Loucy (cell line): ENCODE measurements at regions not wholly inside any gene's neighbourhood (a gene's known extent, or its start where the extent isn't known, plus 50 kb on each side); places are given as distances from the start of the nearest gene placed in this dataset.

Experiments used
- H2AFZ ChIP-seq: fragments of 200-600 bp; sonication (generic); 2 replicates; pipeline ENCODE4 v1.6.0; 2016; ENCODE audit warnings: antibody characterized with exemption, mild to moderate bottlenecking, low read length, moderate library complexity
- H3F3A ChIP-seq: fragments of 200-600 bp; 2 replicates; pipeline ENCODE4 v1.6.0; 2016; ENCODE audit warnings: antibody characterized with exemption, low read depth, mild to moderate bottlenecking
- H3K27me3 ChIP-seq: fragments of 200-600 bp; sonication (generic); 2 replicates; pipeline ENCODE4 v1.6.1; 2014; ENCODE audit warnings: low read length, mild to moderate bottlenecking; ENCODE audit not compliant: insufficient read depth, poor library complexity, severe bottlenecking
- H3K36me3 ChIP-seq: fragments of 200-600 bp; sonication (generic); 2 replicates; pipeline ENCODE4 v1.6.1; 2016; ENCODE audit warnings: low read length; ENCODE audit not compliant: insufficient read depth
- H3K4me1 ChIP-seq: fragments of 200-600 bp; sonication (generic); 2 replicates; pipeline ENCODE4 v1.5.1; 2014; ENCODE audit warnings: low read length, mild to moderate bottlenecking; ENCODE audit not compliant: insufficient read depth, poor library complexity, severe bottlenecking
- H3K4me2 ChIP-seq: fragments of 200-600 bp; sonication (generic); 2 replicates; pipeline ENCODE4 v1.6.0; 2014; ENCODE audit warnings: antibody characterized with exemption, low read length, low read depth, mild to moderate bottlenecking; ENCODE audit not compliant: poor library complexity, severe bottlenecking
- H3K4me3 ChIP-seq: fragments of 200-600 bp; sonication (generic); 2 replicates; pipeline ENCODE4 v1.5.1; 2014; ENCODE audit warnings: low read length, mild to moderate bottlenecking, mixed read lengths; ENCODE audit not compliant: poor library complexity, severe bottlenecking
- H3K79me2 ChIP-seq: fragments of 200-600 bp; sonication (generic); 2 replicates; pipeline ENCODE4 v1.6.1; 2014; ENCODE audit warnings: low read length; ENCODE audit not compliant: insufficient read depth
- H3K9ac ChIP-seq: fragments of 200-600 bp; sonication (generic); 2 replicates; pipeline ENCODE4 v1.6.0; 2014; ENCODE audit warnings: mild to moderate bottlenecking, low read depth, low read length, moderate library complexity; ENCODE audit not compliant: poor library complexity, severe bottlenecking
- H3K9me2 ChIP-seq: fragments of 200-600 bp; sonication (generic); replicated peaks from 2 replicates; pipeline ENCODE4 v1.6.1; 2016; ENCODE audit warnings: low read depth, low read length, mixed read lengths
- H3K9me3 ChIP-seq: fragments of 200-600 bp; sonication (generic); 2 replicates; pipeline ENCODE4 v1.6.1; 2014; ENCODE audit warnings: mild to moderate bottlenecking, antibody characterized with exemption, low read length, low read depth; ENCODE audit not compliant: insufficient read depth
- H4K20me1 ChIP-seq: fragments of 200-600 bp; sonication (generic); 2 replicates; pipeline ENCODE4 v1.6.0; 2014; ENCODE audit warnings: antibody characterized with exemption, low read length, mild to moderate bottlenecking; ENCODE audit not compliant: insufficient read depth, poor library complexity, severe bottlenecking
- CTCF ChIP-seq: fragments of 200-600 bp; sonication (generic); conservative IDR thresholded peaks from 2 replicates; pipeline ENCODE4 v1.5.1; 2014; ENCODE audit warnings: mild to moderate bottlenecking, antibody characterized with exemption, low read length
- EZH2phosphoT487 ChIP-seq: fragments of 200-600 bp; IDR thresholded peaks from 2 replicates; pipeline ENCODE4 v1.6.1; 2018; ENCODE audit warnings: antibody characterized with exemption, mild to moderate bottlenecking, moderate library complexity, borderline replicate concordance

- Histone ChIP-seq H3K9ac (no peak overlapping the region), H3K79me2 (no peaks in the 10 kb centered on the region), H3K27me3 (no peaks in the 10 kb centered on the region), H3K4me1 (no peaks in the 10 kb centered on the region), H3K9me3 (no peaks in the 10 kb centered on the region), H3K36me3 (no peaks in the 10 kb centered on the region), H2AFZ (no peak overlapping the region), H3K9me2 (no peaks in the 10 kb centered on the region), H3K4me2 (no peak overlapping the region), H4K20me1 (no peaks in the 10 kb centered on the region), H3F3A (no peaks in the 10 kb centered on the region), H3K4me3 (no peak overlapping the region)
- TF ChIP-seq EZH2phosphoT487 (no peak), CTCF (no peak)
Observed at GRCh38 chr9:91483189-91483691, 59.6 kb upstream of the NFIL3 start.

- Histone ChIP-seq H3K9ac (no peak overlapping the region), H3K9me3 (no peaks in the 10 kb centered on the region), H3K9me2 (no peaks in the 10 kb centered on the region), H3K79me2 (no peaks in the 10 kb centered on the region), H4K20me1 (no peaks in the 10 kb centered on the region), H3F3A (no peaks in the 10 kb centered on the region), H3K36me3 (no peaks in the 10 kb centered on the region), H3K4me2 (no peak overlapping the region), H3K27me3 (no peaks in the 10 kb centered on the region), H3K4me1 (no peaks in the 10 kb centered on the region), H3K4me3 (no peak overlapping the region), H2AFZ (no peak overlapping the region)
- TF ChIP-seq CTCF = no peak
- TF ChIP-seq EZH2phosphoT487 = no peak
Observed at GRCh38 chr9:91481972-91482371, 58.3 kb upstream of the NFIL3 start.

- H3K9ac ChIP-seq = no peak overlapping the region
- no peaks in the 10 kb centered on the region for H4K20me1 ChIP-seq
- H3F3A ChIP-seq = no peaks in the 10 kb centered on the region
- no peak overlapping the region for H3K4me3 ChIP-seq
- no peaks in the 10 kb centered on the region for H3K4me1 ChIP-seq
- H3K36me3 ChIP-seq = no peaks in the 10 kb centered on the region
- TF ChIP-seq EZH2phosphoT487 (no peak), CTCF (no peak)
- no peak overlapping the region for H3K4me2 ChIP-seq
- no peaks in the 10 kb centered on the region for H3K27me3 ChIP-seq
- no peaks in the 10 kb centered on the region for H3K79me2 ChIP-seq
- no peak overlapping the region for H2AFZ ChIP-seq
- no peaks in the 10 kb centered on the region for H3K9me3 ChIP-seq
- no peaks in the 10 kb centered on the region for H3K9me2 ChIP-seq
Observed at GRCh38 chr9:91477106-91477505, 53.5 kb upstream of the NFIL3 start.
